H9 (cell line): ENCODE measurements at regions not wholly inside any gene's neighbourhood (a gene's known extent, or its start where the extent isn't known, plus 50 kb on each side); places are given as distances from the start of the nearest gene placed in this dataset.

Source experiments
- DNase-seq: peaks from one replicate; pipeline ENCODE4 v3.0.0-alpha.2; 2017
- H2AFZ ChIP-seq: one replicate; pipeline ENCODE4 v1.6.1; 2013; ENCODE audit warnings: mild to moderate bottlenecking, low read length, control low read depth, moderate library complexity
- H2AK5ac ChIP-seq: 2 replicates; pipeline ENCODE4 v1.6.1; 2013; ENCODE audit warnings: low read length, control low read depth, mixed read lengths; ENCODE audit not compliant: insufficient read length
- H2BK120ac ChIP-seq: one replicate; pipeline ENCODE4 v1.6.1; 2013; ENCODE audit warnings: low read depth, mild to moderate bottlenecking, low read length, control low read depth, inconsistent platforms; ENCODE audit not compliant: poor library complexity, severe bottlenecking
- H2BK12ac ChIP-seq: 2 replicates; pipeline ENCODE4 v1.6.1; 2013; ENCODE audit warnings: low read length, control low read depth, mixed read lengths, low read depth; ENCODE audit not compliant: insufficient read length
- H2BK15ac ChIP-seq: 2 replicates; pipeline ENCODE4 v1.6.1; 2013; ENCODE audit warnings: low read depth, low read length, control low read depth
- H2BK20ac ChIP-seq: one replicate; pipeline ENCODE4 v1.6.1; 2013; ENCODE audit warnings: low read depth, mild to moderate bottlenecking, low read length, control low read depth, inconsistent platforms; ENCODE audit not compliant: poor library complexity, severe bottlenecking
- H2BK5ac ChIP-seq: 2 replicates; pipeline ENCODE4 v1.6.1; 2013; ENCODE audit warnings: low read length, control low read depth, mixed read lengths; ENCODE audit not compliant: insufficient read length
- H3K14ac ChIP-seq: 2 replicates; pipeline ENCODE4 v1.6.1; 2013; ENCODE audit warnings: low read length, control low read depth; ENCODE audit not compliant: insufficient read depth
- H3K18ac ChIP-seq: 2 replicates; pipeline ENCODE4 v1.6.1; 2013; ENCODE audit warnings: low read depth, mild to moderate bottlenecking, mixed read lengths, low read length, control low read depth; ENCODE audit not compliant: insufficient read length
- H3K23ac ChIP-seq: 2 replicates; pipeline ENCODE4 v1.6.1; 2013; ENCODE audit warnings: low read length, control low read depth, mixed read lengths, low read depth; ENCODE audit not compliant: insufficient read length
- H3K23me2 ChIP-seq: 2 replicates; pipeline ENCODE4 v1.6.1; 2013; ENCODE audit warnings: low read depth, mild to moderate bottlenecking, mixed read lengths, low read length, control low read depth; ENCODE audit not compliant: insufficient read length, poor library complexity, severe bottlenecking
- H3K27ac ChIP-seq: 2 replicates; pipeline ENCODE4 v1.5.1; 2013; ENCODE audit warnings: low read length, control low read depth, mixed read lengths, low read depth; ENCODE audit not compliant: insufficient read length
- H3K27me3 ChIP-seq: 2 replicates; pipeline ENCODE4 v1.6.1; 2013; ENCODE audit warnings: low read length, control low read depth, inconsistent platforms; ENCODE audit not compliant: insufficient read depth
- H3K4ac ChIP-seq: 2 replicates; pipeline ENCODE4 v1.6.1; 2013; ENCODE audit warnings: low read depth, mild to moderate bottlenecking, control low read depth, inconsistent platforms, low read length, moderate library complexity
- H3K4me1 ChIP-seq: 2 replicates; pipeline ENCODE4 v1.6.1; 2013; ENCODE audit warnings: low read length, control low read depth, inconsistent platforms; ENCODE audit not compliant: insufficient read depth
- H3K4me2 ChIP-seq: 2 replicates; pipeline ENCODE4 v1.6.1; 2013; ENCODE audit warnings: low read length, control low read depth, mixed read lengths; ENCODE audit not compliant: insufficient read length, insufficient read depth
- H3K56ac ChIP-seq: 2 replicates; pipeline ENCODE4 v1.6.1; 2013; ENCODE audit warnings: low read depth, mild to moderate bottlenecking, mixed read lengths, low read length, control low read depth; ENCODE audit not compliant: insufficient read length
- H3K79me1 ChIP-seq: 2 replicates; pipeline ENCODE4 v1.6.1; 2013; ENCODE audit warnings: low read depth, mild to moderate bottlenecking, moderate library complexity, low read length, control low read depth, inconsistent platforms; ENCODE audit not compliant: insufficient read depth, poor library complexity, severe bottlenecking
- H3K79me2 ChIP-seq: 2 replicates; pipeline ENCODE4 v1.6.1; 2013; ENCODE audit warnings: low read length, control low read depth, inconsistent platforms; ENCODE audit not compliant: insufficient read depth
- H3K9ac ChIP-seq: 2 replicates; pipeline ENCODE4 v1.6.1; 2013; ENCODE audit warnings: low read length, control low read depth, mixed read lengths; ENCODE audit not compliant: insufficient read length; ENCODE audit errors: extremely low read depth
- H3K9me3 ChIP-seq: one replicate; pipeline ENCODE4 v1.6.1; 2013; ENCODE audit warnings: low read depth, low read length, inconsistent platforms; ENCODE audit not compliant: control insufficient read depth
- H3T11ph ChIP-seq: one replicate; pipeline ENCODE4 v1.6.1; 2013; ENCODE audit warnings: mild to moderate bottlenecking, low read length, control low read depth, inconsistent platforms
- H4K20me1 ChIP-seq: one replicate; pipeline ENCODE4 v1.6.1; 2013; ENCODE audit not compliant: control insufficient read depth, insufficient read length, insufficient read depth
- H4K5ac ChIP-seq: 2 replicates; pipeline ENCODE4 v1.6.1; 2013; ENCODE audit warnings: low read depth, mild to moderate bottlenecking, mixed read lengths, low read length, control low read depth; ENCODE audit not compliant: insufficient read length
- H4K8ac ChIP-seq: replicated peaks from 2 replicates; pipeline ENCODE4 v1.6.1; 2013; ENCODE audit warnings: low read length, control low read depth, mixed read lengths, low read depth; ENCODE audit not compliant: insufficient read length
- H4K91ac ChIP-seq: 2 replicates; pipeline ENCODE4 v1.6.1; 2013; ENCODE audit warnings: low read depth, mild to moderate bottlenecking, moderate library complexity, mixed read lengths, low read length, control low read depth; ENCODE audit not compliant: insufficient read length
- H3K27ac Mint-ChIP-seq, 3 experiments: 2 replicates in 2 of 3; 3 replicates in 1 of 3; pipeline ENCODE4 v1.8.0; 2020 to 2021; ENCODE audit warnings: mixed read lengths in 3 of 3, mild to moderate bottlenecking in 1 of 3, moderate library complexity in 1 of 3
- H3K27me3 Mint-ChIP-seq: 2 replicates; pipeline ENCODE4 v1.8.0; 2021; ENCODE audit warnings: low read depth, mild to moderate bottlenecking, moderate library complexity, mixed read lengths
- H3K36me3 Mint-ChIP-seq, 3 experiments: 2 replicates in 2 of 3; 3 replicates in 1 of 3; pipeline ENCODE4 v1.8.0; 2020 to 2021; ENCODE audit warnings: low read depth in 3 of 3, mixed read lengths in 3 of 3; ENCODE audit not compliant: insufficient read depth in 1 of 3
- H3K4me1 Mint-ChIP-seq, 2 experiments: 2 replicates each; pipeline ENCODE4 v1.8.0; 2020; ENCODE audit warnings: mixed read lengths in 2 of 2
- H3K4me3 Mint-ChIP-seq, 2 experiments: 2 replicates in 1 of 2; 3 replicates in 1 of 2; pipeline ENCODE4 v1.8.0; 2020 to 2021; ENCODE audit warnings: mild to moderate bottlenecking in 2 of 2, mixed read lengths in 2 of 2, moderate library complexity in 1 of 2
- H3K9me3 Mint-ChIP-seq, 2 experiments: 2 replicates in 1 of 2; 3 replicates in 1 of 2; pipeline ENCODE4 v1.8.0; 2020; ENCODE audit warnings: mild to moderate bottlenecking in 2 of 2, mixed read lengths in 2 of 2, moderate library complexity in 1 of 2
- WGBS: extraction: QIAGEN DNeasy Blood & Tissue Kit; methylation state at CpG from one replicate; pipeline ENCODE4 v1.1.7; 2013; ENCODE audit warnings: missing lambda C conversion rate, low lambda C conversion rate, mixed read lengths; ENCODE audit not compliant: insufficient read length; ENCODE audit errors: extremely low coverage; 5-methylcytosine and 5-hydroxymethylcytosine counted together
- TF ChIP-seq, protein P1 (sequence below): fragments of 200-600 bp; sonication (generic); conservative IDR thresholded peaks from 3 replicates; pipeline ENCODE4 v1.8.0; 2021; ENCODE audit warnings: antibody characterized with exemption, mild to moderate bottlenecking

- Histone ChIP-seq H3K79me2 (no peaks in the 10 kb centered on the region), H3K9me3 (no peaks in the 10 kb centered on the region), H2BK120ac (no peak overlapping the region), H2AFZ (no peak overlapping the region), H3K9ac (no peak overlapping the region), H3K4me2 (no peak overlapping the region), H3K4ac (no peak overlapping the region), H3K14ac (no peak overlapping the region), H4K5ac (no peak overlapping the region), H3K18ac (no peak overlapping the region), H3T11ph (no peak overlapping the region), H3K4me1 (no peaks in the 10 kb centered on the region), H2BK5ac (no peak overlapping the region), H2AK5ac (no peak overlapping the region), H3K79me1 (no peaks in the 10 kb centered on the region), H4K8ac (no peak overlapping the region), H2BK12ac (no peak overlapping the region), H3K23ac (no peak overlapping the region), H3K23me2 (no peaks in the 10 kb centered on the region), H2BK15ac (no peak overlapping the region), H4K20me1 (no peaks in the 10 kb centered on the region), H4K91ac (no peak overlapping the region), H3K56ac (no peak overlapping the region), H3K27me3 (no peaks in the 10 kb centered on the region), H2BK20ac (no peak overlapping the region), H3K27ac (no peak overlapping the region)
- DNase-seq, result no peak
- Mint-ChIP-seq H3K4me3 (no peak overlapping the region), H3K9me3 (peaks cover 16 to 17% of the 10 kb centered on the region in 2 experiments), H3K27ac (no peak overlapping the region), H3K27me3 (peaks cover 6% of the 10 kb centered on the region), H3K36me3 (peaks cover 0 to 8% (median 5%) of the 10 kb centered on the region in 3 experiments; a peak in 4 of 7 replicates), H3K4me1 (peaks cover 3 to 6% of the 10 kb centered on the region in 2 experiments; a peak in 2 of 4 replicates)
- TF ChIP-seq, protein P1, sequence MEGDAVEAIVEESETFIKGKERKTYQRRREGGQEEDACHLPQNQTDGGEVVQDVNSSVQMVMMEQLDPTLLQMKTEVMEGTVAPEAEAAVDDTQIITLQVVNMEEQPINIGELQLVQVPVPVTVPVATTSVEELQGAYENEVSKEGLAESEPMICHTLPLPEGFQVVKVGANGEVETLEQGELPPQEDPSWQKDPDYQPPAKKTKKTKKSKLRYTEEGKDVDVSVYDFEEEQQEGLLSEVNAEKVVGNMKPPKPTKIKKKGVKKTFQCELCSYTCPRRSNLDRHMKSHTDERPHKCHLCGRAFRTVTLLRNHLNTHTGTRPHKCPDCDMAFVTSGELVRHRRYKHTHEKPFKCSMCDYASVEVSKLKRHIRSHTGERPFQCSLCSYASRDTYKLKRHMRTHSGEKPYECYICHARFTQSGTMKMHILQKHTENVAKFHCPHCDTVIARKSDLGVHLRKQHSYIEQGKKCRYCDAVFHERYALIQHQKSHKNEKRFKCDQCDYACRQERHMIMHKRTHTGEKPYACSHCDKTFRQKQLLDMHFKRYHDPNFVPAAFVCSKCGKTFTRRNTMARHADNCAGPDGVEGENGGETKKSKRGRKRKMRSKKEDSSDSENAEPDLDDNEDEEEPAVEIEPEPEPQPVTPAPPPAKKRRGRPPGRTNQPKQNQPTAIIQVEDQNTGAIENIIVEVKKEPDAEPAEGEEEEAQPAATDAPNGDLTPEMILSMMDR, result no peak
- WGBS, result no CpG with 5 or more reads among the region's 4 CpGs
Measured at GRCh38 chr10:78194050-78194449, 160.4 kb downstream of the RPS24 start.
